A673 (cell line): ENCODE measurements at regions not wholly inside any gene's neighbourhood (a gene's known extent, or its start where the extent isn't known, plus 50 kb on each side); places are given as distances from the start of the nearest gene placed in this dataset.
"Not testable (repeated sequence)": the region's sequence is repeated elsewhere in the genome, so short reads cannot be mapped to it uniquely, and the experiment has no call there.

Experiments used
- BruUV-seq: library from RNA; stranded (reverse); fragments of 400-500 nt; replicated peaks from 2 replicates; lab custom pipeline; 2021; lab: Mats Ljungman, UMichigan
- CTCF ChIA-PET: fragments of 300-600 bp; sonication (Branson Sonifier 250); formaldehyde crosslinking; loops from one replicate; lab custom pipeline; 2022; ENCODE audit warnings: antibody characterized with exemption; lab: Charles Lee
- POLR2A ChIA-PET: fragments of 300-600 bp; sonication (Branson Sonifier 250); formaldehyde crosslinking; loops from one replicate; lab custom pipeline; 2022; ENCODE audit warnings: antibody characterized with exemption; ENCODE audit not compliant: low non-redundant PET; lab: Charles Lee
- DNase-seq: peaks from one replicate; pipeline ENCODE4 v3.0.0-alpha.2; 2015; ENCODE audit warnings: low spot score
- H3K27ac ChIP-seq: fragments of 200-600 bp; sonication (generic); 2 replicates; pipeline ENCODE4 v1.5.1; 2016; ENCODE audit warnings: mixed run types, low read depth, mild to moderate bottlenecking, mixed read lengths, antibody characterized with exemption, low read length; ENCODE audit not compliant: poor library complexity, severe bottlenecking
- H3K27me3 ChIP-seq: fragments of 200-600 bp; sonication (generic); replicated peaks from 2 replicates; pipeline ENCODE4 v1.6.1; 2017; ENCODE audit warnings: mixed run types, low read depth, mild to moderate bottlenecking, mixed read lengths, antibody characterized with exemption, low read length; ENCODE audit not compliant: insufficient read depth, poor library complexity
- H3K36me3 ChIP-seq: fragments of 200-600 bp; sonication (generic); 2 replicates; pipeline ENCODE4 v1.6.1; 2016; ENCODE audit warnings: mixed run types, mild to moderate bottlenecking, mixed read lengths, antibody characterized with exemption, low read length; ENCODE audit not compliant: insufficient read depth, poor library complexity, severe bottlenecking
- H3K4me1 ChIP-seq: fragments of 200-600 bp; sonication (generic); 2 replicates; pipeline ENCODE4 v1.6.1; 2017; ENCODE audit warnings: mixed run types, mild to moderate bottlenecking, mixed read lengths, antibody characterized with exemption, low read length; ENCODE audit not compliant: insufficient read depth, poor library complexity, severe bottlenecking
- H3K4me3 ChIP-seq: fragments of 200-600 bp; sonication (generic); 2 replicates; pipeline ENCODE4 v1.5.1; 2016; ENCODE audit warnings: low read depth, mixed run types, mild to moderate bottlenecking, mixed read lengths, low read length; ENCODE audit not compliant: poor library complexity, severe bottlenecking
- H3K9me3 ChIP-seq: fragments of 200-600 bp; sonication (generic); 2 replicates; pipeline ENCODE4 v1.6.1; 2016; ENCODE audit warnings: mixed run types, low read depth, mild to moderate bottlenecking, mixed read lengths, antibody characterized with exemption, low read length; ENCODE audit not compliant: poor library complexity, severe bottlenecking
- CTCF ChIP-seq: fragments of 300-800, 200-600 bp; sonication (generic); conservative IDR thresholded peaks from 2 replicates; pipeline ENCODE4 v1.5.1; 2017; ENCODE audit warnings: low read depth, mild to moderate bottlenecking, antibody characterized with exemption, low read length, moderate library complexity, mixed read lengths
- EZH2 ChIP-seq: fragments of 200-600 bp; sonication (generic); IDR thresholded peaks from 2 replicates; pipeline ENCODE4 v1.6.1; 2017; ENCODE audit warnings: borderline replicate concordance, low read depth, mild to moderate bottlenecking, mixed read lengths, antibody characterized with exemption, low read length; ENCODE audit not compliant: poor library complexity, severe bottlenecking
- intact Hi-C: fragments of 100-400 bp; cut with micrococcal nuclease; formaldehyde crosslinking; loops from one replicate; pipeline ENCODE4 v1.10.0; 2022; ENCODE audit not compliant: unreplicated experiment

GRCh38 chr3:147318900-147319299, 87.4 kb downstream of the ZIC4 start:
- no peak for DNase-seq
- POLR2A ChIA-PET = no interaction called here
- no peak overlapping the region for H3K27ac ChIP-seq
- CTCF ChIA-PET = no interaction called here
- H3K27me3 ChIP-seq = no peaks in the 10 kb centered on the region
- no TSS peak for BruUV-seq
- H3K36me3 ChIP-seq = no peaks in the 10 kb centered on the region
- intact Hi-C loops = no loop called here
- no peaks in the 10 kb centered on the region for H3K9me3 ChIP-seq
- no peak overlapping the region for H3K4me3 ChIP-seq
- no peak for TF ChIP-seq CTCF
- TF ChIP-seq EZH2 = no peak
- no peaks in the 10 kb centered on the region for H3K4me1 ChIP-seq

GRCh38 chr3:147317080-147317479, 89.3 kb downstream of the ZIC4 start:
- DNase-seq, CTCF ChIA-PET: not testable (repeated sequence)

GRCh38 chr3:147313513-147313912, 92.8 kb downstream of the ZIC4 start:
- intact Hi-C loops = no loop called here
- Histone ChIP-seq H3K36me3 (no peaks in the 10 kb centered on the region), H3K9me3 (no peaks in the 10 kb centered on the region), H3K4me3 (no peak overlapping the region), H3K27me3 (no peaks in the 10 kb centered on the region), H3K27ac (no peak overlapping the region), H3K4me1 (no peaks in the 10 kb centered on the region)
- TF ChIP-seq EZH2 (no peak), CTCF (no peak)
- no TSS peak for BruUV-seq
- ChIA-PET CTCF (no interaction called here), POLR2A (no interaction called here)
- no peak for DNase-seq

More at GRCh38 chr3:147317080-147317479, 89.3 kb downstream of the ZIC4 start:
- H3K36me3 ChIP-seq, H3K9me3 ChIP-seq, H3K4me1 ChIP-seq, POLR2A ChIA-PET, BruUV-seq, H3K27ac ChIP-seq, intact Hi-C loops, H3K4me3 ChIP-seq, H3K27me3 ChIP-seq: not testable (repeated sequence)

GRCh38 chr3:147312786-147313280, 93.5 kb downstream of the ZIC4 start:
- no peak for TF ChIP-seq CTCF
- no peak for TF ChIP-seq EZH2
- no peak overlapping the region for H3K27ac ChIP-seq
- no peaks in the 10 kb centered on the region for H3K36me3 ChIP-seq
- no peaks in the 10 kb centered on the region for H3K4me1 ChIP-seq
- H3K4me3 ChIP-seq = no peak overlapping the region
- ChIA-PET CTCF (no interaction called here), POLR2A (no interaction called here)
- H3K9me3 ChIP-seq = no peaks in the 10 kb centered on the region
- no peak for DNase-seq
- H3K27me3 ChIP-seq = no peaks in the 10 kb centered on the region
- intact Hi-C loops = no loop called here
- no TSS peak for BruUV-seq
